ENCODE measurements at regions not wholly inside any gene's neighbourhood (a gene's known extent, or its start where the extent isn't known, plus 50 kb on each side); places are given as distances from the start of the nearest gene placed in this dataset.

DNA sequence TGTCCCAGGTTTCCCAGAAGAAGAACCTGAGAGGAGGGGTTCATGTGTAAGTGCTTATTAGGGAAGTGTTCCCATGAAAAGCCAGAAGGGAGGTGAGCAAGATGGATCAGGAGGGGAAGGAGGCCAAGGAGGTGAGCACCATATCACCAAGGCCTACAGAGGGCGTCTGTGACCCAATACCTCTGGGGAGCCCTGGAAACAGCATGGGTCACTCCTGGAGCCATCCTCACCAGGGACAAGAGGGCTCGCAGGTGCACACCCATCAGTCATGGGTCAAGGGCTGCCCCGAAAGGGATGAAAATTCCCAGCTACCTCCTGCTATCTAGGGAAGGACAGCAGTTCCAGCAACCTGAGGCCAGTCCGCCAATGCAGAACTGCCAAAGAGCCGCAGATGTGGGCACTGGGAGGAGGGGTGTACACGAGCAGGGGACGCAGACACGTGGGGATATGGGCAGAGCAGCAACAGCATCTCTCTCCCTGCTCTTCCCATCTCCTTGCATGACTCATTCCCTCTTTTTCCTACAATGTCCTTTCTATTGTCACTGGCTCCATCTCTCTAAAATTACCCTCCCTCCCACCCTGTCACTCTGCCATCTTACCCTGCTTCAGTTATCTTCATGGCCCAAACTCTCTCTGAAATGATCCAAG, 167.6 kb upstream of the FSTL4 start:
- Histone ChIP-seq H3K4me2 (ENCODE audit: insufficient read depth in 1 of 2, low read depth in 2 of 2, low read length in 2 of 2) (no peak overlapping the region), H3K27ac (ENCODE audit: low read depth, low read length) (no peak overlapping the region), H3K27me3 (replicated peaks in 1 of 4; ENCODE audit: control insufficient read depth in 3 of 4, extremely low read depth in 1 of 4, insufficient read depth in 3 of 4, low read length in 3 of 4) (no peaks in the 10 kb centered on the region; a peak in 1 of 7 replicates), H3K4me1 (replicated peaks in 1 of 4; ENCODE audit: control insufficient read depth in 3 of 4, insufficient read depth in 4 of 4, low read length in 3 of 4) (no peaks in the 10 kb centered on the region), H3K56ac (replicated peaks; ENCODE audit: insufficient read length, low read depth, low read length) (no peak overlapping the region), H3K4ac (replicated peaks; ENCODE audit: insufficient read length, low read depth, low read length) (no peak overlapping the region), H3K23me2 (ENCODE audit: low read depth, low read length) (no peaks in the 10 kb centered on the region), H3K9me3 (ENCODE audit: insufficient read depth in 2 of 2, low read depth in 1 of 2, low read length in 1 of 2) (no peaks in the 10 kb centered on the region), H3K18ac (ENCODE audit: extremely low read depth, low read length) (no peak overlapping the region), H3K14ac (ENCODE audit: insufficient read length) (no peak overlapping the region), H3K79me1 (ENCODE audit: low read depth, low read length) (no peaks in the 10 kb centered on the region), H3K79me2 (ENCODE audit: control insufficient read depth in 1 of 2, insufficient read depth in 2 of 2, low read length in 2 of 2) (no peaks in the 10 kb centered on the region), H3K4me3 (ENCODE audit: extremely low read depth in 1 of 4, insufficient read depth in 2 of 4, low read depth in 3 of 4, low read length in 4 of 4) (no peak overlapping the region), H3K9ac (replicated peaks in 1 of 4; ENCODE audit: extremely low read depth in 1 of 4, low read depth in 3 of 4, low read length in 3 of 4) (no peak overlapping the region), H3K36me3 (ENCODE audit: control insufficient read depth in 2 of 4, insufficient read depth in 4 of 4, low read length in 3 of 4) (no peaks in the 10 kb centered on the region), H2BK20ac (ENCODE audit: low read length) (no peak overlapping the region), H2BK5ac (ENCODE audit: low read depth, low read length) (no peak overlapping the region), H2BK12ac (ENCODE audit: low read depth, low read length) (no peak overlapping the region), H4K20me1 (replicated peaks in 1 of 2; ENCODE audit: control insufficient read depth in 1 of 2, insufficient read depth in 2 of 2, low read length in 2 of 2) (no peaks in the 10 kb centered on the region), H2AK5ac (ENCODE audit: low read depth, low read length) (no peak overlapping the region), H4K8ac (ENCODE audit: extremely low read depth, insufficient read depth, low read length) (no peak overlapping the region), H4K5ac (ENCODE audit: insufficient read length, low read depth, low read length) (no peak overlapping the region), H4K91ac (replicated peaks; ENCODE audit: insufficient read length, low read length) (no peak overlapping the region), H3K23ac (ENCODE audit: insufficient read length) (no peak overlapping the region), H2AFZ (ENCODE audit: low read length) (no peak overlapping the region), H2BK15ac (ENCODE audit: low read length) (no peak overlapping the region), H2BK120ac (replicated peaks; ENCODE audit: low read depth, low read length) (no peak overlapping the region)
- CTCF ChIA-PET (ENCODE audit: partially characterized antibody) = interaction anchor here (0.7 to 1.3 kb wide), 7 partner anchors 11 to 189 kb away, joined by 3 to 7 read pairs (median 3); no protein-coding TSS in a partner anchor
- FAIRE-seq (no peak), DNase-seq (ENCODE audit: low read depth in 1 of 2, low spot score in 2 of 2) (no peak)
- POLR2A ChIA-PET (ENCODE audit: partially characterized antibody) = no interaction called here
- 66% methylated on average over 8 of the region's 8 CpGs; no CpG with 5 or more reads in 1 of the 2 experiments for WGBS, 2 experiments (ENCODE audit: extremely low coverage in 1 of 2, insufficient coverage in 1 of 2, insufficient read length in 1 of 2, insufficient replicate concordance in 2 of 2, low coverage in 1 of 2, low lambda C conversion rate in 2 of 2, missing lambda C conversion rate in 1 of 2)
- TF ChIP-seq RAD21 (IDR thresholded peaks at IDR 0.05 in 1 of 2, conservative IDR thresholded peaks at IDR 0.05 in 1 of 2; ENCODE audit: low read depth in 2 of 2, low read length in 2 of 2) (peak; percentile 57 to 60), CHD2 (IDR thresholded peaks at IDR 0.05; ENCODE audit: low read length) (no peak), BCL11A (IDR thresholded peaks at IDR 0.05; ENCODE audit: low read depth in 2 of 2, low read length in 2 of 2) (no peak), BACH1 (IDR thresholded peaks at IDR 0.05; ENCODE audit: low read length) (no peak)
- TF ChIP-seq, protein P1, sequence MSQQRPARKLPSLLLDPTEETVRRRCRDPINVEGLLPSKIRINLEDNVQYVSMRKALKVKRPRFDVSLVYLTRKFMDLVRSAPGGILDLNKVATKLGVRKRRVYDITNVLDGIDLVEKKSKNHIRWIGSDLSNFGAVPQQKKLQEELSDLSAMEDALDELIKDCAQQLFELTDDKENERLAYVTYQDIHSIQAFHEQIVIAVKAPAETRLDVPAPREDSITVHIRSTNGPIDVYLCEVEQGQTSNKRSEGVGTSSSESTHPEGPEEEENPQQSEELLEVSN (IDR thresholded peaks at IDR 0.05) = no peak
- TF ChIP-seq, protein P2, sequence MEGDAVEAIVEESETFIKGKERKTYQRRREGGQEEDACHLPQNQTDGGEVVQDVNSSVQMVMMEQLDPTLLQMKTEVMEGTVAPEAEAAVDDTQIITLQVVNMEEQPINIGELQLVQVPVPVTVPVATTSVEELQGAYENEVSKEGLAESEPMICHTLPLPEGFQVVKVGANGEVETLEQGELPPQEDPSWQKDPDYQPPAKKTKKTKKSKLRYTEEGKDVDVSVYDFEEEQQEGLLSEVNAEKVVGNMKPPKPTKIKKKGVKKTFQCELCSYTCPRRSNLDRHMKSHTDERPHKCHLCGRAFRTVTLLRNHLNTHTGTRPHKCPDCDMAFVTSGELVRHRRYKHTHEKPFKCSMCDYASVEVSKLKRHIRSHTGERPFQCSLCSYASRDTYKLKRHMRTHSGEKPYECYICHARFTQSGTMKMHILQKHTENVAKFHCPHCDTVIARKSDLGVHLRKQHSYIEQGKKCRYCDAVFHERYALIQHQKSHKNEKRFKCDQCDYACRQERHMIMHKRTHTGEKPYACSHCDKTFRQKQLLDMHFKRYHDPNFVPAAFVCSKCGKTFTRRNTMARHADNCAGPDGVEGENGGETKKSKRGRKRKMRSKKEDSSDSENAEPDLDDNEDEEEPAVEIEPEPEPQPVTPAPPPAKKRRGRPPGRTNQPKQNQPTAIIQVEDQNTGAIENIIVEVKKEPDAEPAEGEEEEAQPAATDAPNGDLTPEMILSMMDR (IDR thresholded peaks at IDR 0.05; ENCODE audit: control extremely low read depth in 1 of 3, insufficient read depth in 1 of 3, low read depth in 1 of 3, low read length in 3 of 3) = peak; percentile 36 to 69 (median 62); a peak in 3 of 4 replicates
